GM12801 (cell line): ENCODE measurements at regions not wholly inside any gene's neighbourhood (a gene's known extent, or its start where the extent isn't known, plus 50 kb on each side); places are given as distances from the start of the nearest gene placed in this dataset.

Experiments used
- TF ChIP-seq, protein P1 (sequence below): IDR thresholded peaks from one replicate; pipeline ENCODE4 v1.5.1; 2011; ENCODE audit warnings: control low read depth; ENCODE audit not compliant: insufficient read length; ENCODE audit errors: extremely low read depth

DNA sequence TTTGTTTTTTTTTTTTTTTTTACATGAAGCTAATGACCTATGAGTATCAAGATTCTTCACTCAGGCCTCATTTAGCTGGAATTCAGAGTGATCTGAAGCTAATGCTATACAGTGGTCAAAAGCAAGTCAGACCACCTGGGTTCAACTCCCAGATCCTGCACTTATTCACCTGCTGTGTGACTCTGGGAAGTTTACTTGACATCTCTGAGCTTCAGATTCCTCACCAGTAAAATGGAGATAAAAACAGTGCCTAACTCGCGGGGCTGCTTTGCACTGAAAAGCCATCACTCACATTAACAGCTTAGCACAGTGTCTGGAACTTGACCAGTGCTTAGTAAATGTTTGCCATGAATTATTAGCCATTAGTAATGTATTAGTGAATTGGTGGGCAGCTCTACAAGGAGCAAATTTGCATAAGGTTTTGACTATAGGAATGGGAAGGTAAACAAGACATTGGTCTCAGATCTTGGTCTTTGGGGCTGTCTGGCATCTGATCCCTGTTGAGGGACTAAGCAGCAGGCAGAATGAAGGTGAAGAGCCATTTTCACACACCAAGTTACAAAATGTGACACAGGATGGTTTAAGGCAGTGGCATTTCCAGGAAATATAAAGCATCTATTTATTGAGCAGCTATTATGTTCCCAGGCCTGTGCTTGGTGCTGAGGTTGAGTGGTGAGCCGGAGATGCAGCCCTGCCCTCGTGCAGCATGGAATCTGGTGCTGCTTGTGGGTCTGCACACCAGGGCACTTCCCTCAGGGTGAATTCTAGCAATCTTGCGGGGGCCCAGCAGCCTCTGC is 291.3 kb downstream of the RRAGC start:
- TF ChIP-seq, protein P1, sequence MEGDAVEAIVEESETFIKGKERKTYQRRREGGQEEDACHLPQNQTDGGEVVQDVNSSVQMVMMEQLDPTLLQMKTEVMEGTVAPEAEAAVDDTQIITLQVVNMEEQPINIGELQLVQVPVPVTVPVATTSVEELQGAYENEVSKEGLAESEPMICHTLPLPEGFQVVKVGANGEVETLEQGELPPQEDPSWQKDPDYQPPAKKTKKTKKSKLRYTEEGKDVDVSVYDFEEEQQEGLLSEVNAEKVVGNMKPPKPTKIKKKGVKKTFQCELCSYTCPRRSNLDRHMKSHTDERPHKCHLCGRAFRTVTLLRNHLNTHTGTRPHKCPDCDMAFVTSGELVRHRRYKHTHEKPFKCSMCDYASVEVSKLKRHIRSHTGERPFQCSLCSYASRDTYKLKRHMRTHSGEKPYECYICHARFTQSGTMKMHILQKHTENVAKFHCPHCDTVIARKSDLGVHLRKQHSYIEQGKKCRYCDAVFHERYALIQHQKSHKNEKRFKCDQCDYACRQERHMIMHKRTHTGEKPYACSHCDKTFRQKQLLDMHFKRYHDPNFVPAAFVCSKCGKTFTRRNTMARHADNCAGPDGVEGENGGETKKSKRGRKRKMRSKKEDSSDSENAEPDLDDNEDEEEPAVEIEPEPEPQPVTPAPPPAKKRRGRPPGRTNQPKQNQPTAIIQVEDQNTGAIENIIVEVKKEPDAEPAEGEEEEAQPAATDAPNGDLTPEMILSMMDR, result no peak

DNA sequence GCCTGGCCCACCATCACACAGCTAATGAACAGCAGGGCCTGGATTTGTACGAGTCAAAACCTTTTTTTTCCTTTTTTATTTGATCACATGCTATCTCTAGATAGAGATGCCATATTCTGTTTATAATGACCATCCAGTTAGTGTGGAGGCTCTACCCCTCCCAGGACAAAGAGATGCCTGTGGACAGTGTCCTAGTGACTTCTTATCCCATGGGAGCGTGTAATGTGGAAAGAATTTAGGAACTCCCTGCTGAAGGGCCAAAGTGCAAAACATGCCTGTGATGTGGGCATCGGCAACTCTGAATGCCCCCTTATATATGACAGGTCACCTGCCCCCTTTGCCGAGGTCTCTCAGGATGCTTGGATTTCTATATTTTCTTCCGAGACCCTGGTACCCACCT is 292.2 kb downstream of the RRAGC start:
- TF ChIP-seq, protein P1, result no peak

DNA sequence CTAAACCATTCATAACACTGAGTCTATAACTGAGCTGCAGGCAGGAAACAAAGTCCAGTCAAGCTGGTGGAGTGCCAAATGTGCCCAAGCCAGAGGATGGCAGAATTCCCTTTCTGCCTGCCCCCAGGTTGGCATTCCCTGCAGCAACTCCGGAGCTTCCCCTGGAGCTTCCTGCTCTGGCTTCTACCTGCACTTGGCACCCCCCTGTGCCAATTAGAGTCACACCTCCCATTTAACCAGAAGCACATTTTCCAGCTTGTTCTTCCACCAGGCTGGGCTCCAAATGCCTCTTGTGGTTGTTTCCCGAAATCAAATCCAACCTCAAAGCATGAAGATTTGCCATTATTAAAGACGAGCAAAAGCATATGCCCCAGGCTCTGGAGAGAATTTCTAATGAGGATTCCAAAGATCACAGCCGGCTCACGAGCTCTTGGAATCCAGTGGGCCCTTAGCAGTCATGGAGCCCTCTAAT is 294.5 kb downstream of the RRAGC start:
- TF ChIP-seq, protein P1, result no peak

DNA sequence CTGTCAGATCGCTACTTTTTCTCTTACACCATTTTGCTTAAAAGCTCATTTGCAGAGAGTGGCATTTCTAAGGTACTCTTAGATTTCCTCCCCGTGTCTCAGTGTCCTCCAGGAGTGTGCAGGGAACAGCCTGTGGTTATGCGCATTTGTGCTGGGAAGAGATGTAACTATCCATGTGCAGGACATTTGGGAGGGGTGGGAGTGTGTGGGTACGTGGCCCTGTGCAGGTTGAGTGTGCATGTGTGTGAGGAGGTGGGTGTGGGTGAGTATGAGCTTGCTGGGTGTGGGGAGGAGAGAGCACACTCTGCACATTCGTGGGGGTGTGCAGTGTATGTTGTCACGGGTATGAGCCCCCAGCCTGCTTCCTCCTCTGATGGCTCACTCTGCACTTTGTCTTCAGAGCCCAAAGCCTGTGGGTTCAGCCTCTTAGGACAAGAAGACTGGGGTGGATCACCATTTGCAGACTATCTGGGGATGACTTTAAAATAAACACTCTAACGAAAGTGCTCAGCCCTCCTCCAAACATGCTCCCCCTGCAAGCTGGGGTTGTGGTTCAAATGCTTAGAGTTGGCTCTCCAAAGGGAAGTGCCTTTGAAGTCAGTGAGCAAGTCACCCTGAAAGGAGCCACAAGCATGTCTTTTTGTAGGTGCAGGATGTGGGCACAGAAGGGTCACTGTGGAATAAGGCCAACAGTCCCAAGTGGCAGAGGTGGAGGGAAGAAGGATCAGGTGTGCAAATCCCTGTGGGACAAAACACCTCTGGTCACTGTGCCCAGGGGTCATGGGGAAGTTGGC is 295.4 kb downstream of the RRAGC start:
- TF ChIP-seq, protein P1, result no peak

DNA sequence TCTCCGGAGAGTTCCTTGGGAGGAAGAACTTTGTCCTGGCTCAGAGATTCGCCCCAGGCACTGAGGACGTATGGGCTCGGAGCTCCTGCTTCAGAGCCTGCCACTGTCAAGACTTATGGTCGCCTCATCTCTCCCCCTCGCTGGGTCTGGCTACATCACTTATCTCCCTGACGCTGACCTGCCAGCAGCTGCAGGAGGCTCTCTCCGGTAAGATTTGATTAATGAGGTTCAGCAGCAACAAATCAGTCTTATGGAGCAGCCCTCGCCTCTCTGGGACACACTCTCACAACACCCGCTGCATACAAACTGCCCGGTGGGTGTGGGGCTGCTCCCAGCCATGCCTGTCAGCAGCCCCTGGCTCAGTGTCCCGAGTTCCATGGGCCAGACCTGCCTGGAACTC is 297.8 kb downstream of the RRAGC start:
- TF ChIP-seq, protein P1, result no peak

DNA sequence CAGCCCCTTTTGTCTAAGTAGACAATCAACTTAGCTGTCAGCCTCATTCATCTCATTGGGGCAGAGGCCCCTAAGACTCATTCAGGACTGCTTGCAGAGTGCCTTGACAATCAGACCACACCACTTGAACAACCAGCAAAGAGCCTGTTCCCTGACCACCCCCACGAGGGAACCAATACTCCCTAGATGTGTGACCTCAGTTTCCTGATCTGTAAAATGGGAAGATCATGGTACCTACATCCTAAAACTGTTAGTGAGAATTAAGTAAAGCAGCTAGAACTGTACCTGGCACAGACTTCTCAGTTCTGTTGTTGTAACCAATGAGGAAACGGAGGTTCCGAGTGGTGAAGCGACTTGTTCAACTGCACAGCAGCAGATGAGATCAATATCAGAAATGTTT is 298.5 kb downstream of the RRAGC start:
- TF ChIP-seq, protein P1, result no peak

DNA sequence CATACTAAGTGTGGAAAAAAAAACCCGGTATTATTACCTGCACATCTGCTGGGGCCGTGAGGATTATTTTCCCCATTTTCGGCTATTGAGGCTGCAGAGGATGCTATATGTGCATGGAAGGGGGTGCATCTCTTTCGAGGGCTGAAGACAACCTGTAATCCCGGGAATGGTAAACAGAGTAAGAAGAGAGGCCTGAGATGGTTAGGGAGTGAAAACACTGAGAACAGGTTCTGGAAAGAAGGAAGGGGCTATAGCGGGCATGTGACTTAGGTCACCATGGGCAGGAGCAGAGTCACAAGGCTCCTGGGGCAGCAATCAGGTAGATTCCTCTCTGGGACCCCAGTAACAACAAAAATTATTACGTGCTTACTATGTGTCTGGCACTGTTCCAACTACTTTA is 299.1 kb downstream of the RRAGC start:
- TF ChIP-seq, protein P1, result no peak
